ENCODE measurements at regions not wholly inside any gene's neighbourhood (a gene's known extent, or its start where the extent isn't known, plus 50 kb on each side); places are given as distances from the start of the nearest gene placed in this dataset.
"Not testable (repeated sequence)": the region's sequence is repeated elsewhere in the genome, so short reads cannot be mapped to it uniquely, and the experiment has no call there.

GRCh38 chr2:62398356-62398755 is 107.6 kb downstream of the TMEM17 start:
- no peak for DNase-seq
- no peak overlapping the region for H3K4me3 ChIP-seq
- ATAC-seq, result no peak
- H3K36me3 ChIP-seq, result no peaks in the 10 kb centered on the region
- no peaks in the 10 kb centered on the region for H3K27me3 ChIP-seq
- WGBS, 4 donors, result 24 to 35% (median 29%) methylated on average over 3 of the region's 3 CpGs
- TF ChIP-seq, protein P1, sequence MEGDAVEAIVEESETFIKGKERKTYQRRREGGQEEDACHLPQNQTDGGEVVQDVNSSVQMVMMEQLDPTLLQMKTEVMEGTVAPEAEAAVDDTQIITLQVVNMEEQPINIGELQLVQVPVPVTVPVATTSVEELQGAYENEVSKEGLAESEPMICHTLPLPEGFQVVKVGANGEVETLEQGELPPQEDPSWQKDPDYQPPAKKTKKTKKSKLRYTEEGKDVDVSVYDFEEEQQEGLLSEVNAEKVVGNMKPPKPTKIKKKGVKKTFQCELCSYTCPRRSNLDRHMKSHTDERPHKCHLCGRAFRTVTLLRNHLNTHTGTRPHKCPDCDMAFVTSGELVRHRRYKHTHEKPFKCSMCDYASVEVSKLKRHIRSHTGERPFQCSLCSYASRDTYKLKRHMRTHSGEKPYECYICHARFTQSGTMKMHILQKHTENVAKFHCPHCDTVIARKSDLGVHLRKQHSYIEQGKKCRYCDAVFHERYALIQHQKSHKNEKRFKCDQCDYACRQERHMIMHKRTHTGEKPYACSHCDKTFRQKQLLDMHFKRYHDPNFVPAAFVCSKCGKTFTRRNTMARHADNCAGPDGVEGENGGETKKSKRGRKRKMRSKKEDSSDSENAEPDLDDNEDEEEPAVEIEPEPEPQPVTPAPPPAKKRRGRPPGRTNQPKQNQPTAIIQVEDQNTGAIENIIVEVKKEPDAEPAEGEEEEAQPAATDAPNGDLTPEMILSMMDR (IDR thresholded peaks at IDR 0.05), result no peak
- TF ChIP-seq POLR2A (IDR thresholded peaks at IDR 0.05), result no peak
- H3K27ac ChIP-seq, result no peak overlapping the region
- intact Hi-C loops (cut with DNase I), result no loop called here
- peaks cover 0 to 5% (median 0%) of the 10 kb centered on the region in 12 donors for H3K4me1 ChIP-seq
- peaks cover 0 to 4% (median 0%) of the 10 kb centered on the region in 12 donors for H3K9me3 ChIP-seq

- no peak overlapping the region for H3K4me3 ChIP-seq
- peaks cover 0 to 5% (median 0%) of the 10 kb centered on the region in 12 donors for H3K4me1 ChIP-seq
- H3K27ac ChIP-seq, result no peak overlapping the region
- intact Hi-C loops (cut with DNase I), result no loop called here
- no peaks in the 10 kb centered on the region for H3K27me3 ChIP-seq
- 83 to 86% (median 85%) methylated on average over 2 of the region's 2 CpGs for WGBS, 4 donors
- H3K36me3 ChIP-seq, result no peaks in the 10 kb centered on the region
- DNase-seq, result no peak
- TF ChIP-seq, protein P1 (IDR thresholded peaks at IDR 0.05), result no peak
- TF ChIP-seq POLR2A (IDR thresholded peaks at IDR 0.05), result no peak
- no peak for ATAC-seq
- no peaks in the 10 kb centered on the region for H3K9me3 ChIP-seq
These were observed 109.1 kb downstream of the TMEM17 start for GRCh38 chr2:62396880-62397279.

DNA sequence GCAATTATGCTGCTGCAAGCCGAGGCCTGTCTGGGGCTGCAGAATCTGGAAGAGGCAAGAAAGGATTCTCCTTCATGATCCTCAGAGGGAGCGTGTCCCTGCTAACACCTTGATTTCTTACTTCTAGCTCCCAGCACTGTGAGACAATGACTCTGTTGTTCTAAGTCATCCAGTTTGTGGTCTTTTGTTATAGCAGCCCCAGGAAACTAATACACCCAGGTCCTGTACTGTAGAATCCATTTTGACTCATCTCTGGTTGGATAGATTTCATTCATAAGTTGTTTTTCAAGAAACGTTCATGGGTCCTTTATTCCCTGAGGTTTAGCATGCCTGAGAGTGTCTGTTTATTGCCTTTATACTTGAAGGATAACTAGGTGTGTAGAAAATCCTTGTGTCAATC is 112.7 kb downstream of the TMEM17 start:
- Histone ChIP-seq H3K27ac (no peak overlapping the region), H3K4me3 (no peak overlapping the region), H3K4me1 (peaks cover 0 to 1% (median 0%) of the 10 kb centered on the region in 12 donors), H3K9me3 (no peaks in the 10 kb centered on the region), H3K36me3 (no peaks in the 10 kb centered on the region), H3K27me3 (no peaks in the 10 kb centered on the region)
- TF ChIP-seq POLR2A (IDR thresholded peaks at IDR 0.05), result no peak
- TF ChIP-seq, protein P1 (IDR thresholded peaks at IDR 0.05), result no peak
- no peak for ATAC-seq
- 88 to 93% (median 89%) methylated on average over 3 of the region's 3 CpGs for WGBS, 4 donors
- DNase-seq, result no peak
- intact Hi-C loops (cut with DNase I), result no loop called here

GRCh38 chr2:62391696-62392095 is 114.3 kb downstream of the TMEM17 start:
- Histone ChIP-seq H3K27me3 (no peaks in the 10 kb centered on the region), H3K9me3 (no peaks in the 10 kb centered on the region), H3K36me3 (no peaks in the 10 kb centered on the region), H3K27ac (no peak overlapping the region), H3K4me3 (no peak overlapping the region), H3K4me1 (no peaks in the 10 kb centered on the region)
- 67 to 82% (median 70%) methylated on average over 1 of the region's 1 CpG for WGBS, 4 donors
- ATAC-seq (no peak), DNase-seq (no peak)
- TF ChIP-seq, protein P1 (IDR thresholded peaks at IDR 0.05), result no peak
- no peak for TF ChIP-seq POLR2A (IDR thresholded peaks at IDR 0.05)
- intact Hi-C loops (cut with DNase I), result no loop called here

GRCh38 chr2:62386378-62386777 is 119.6 kb downstream of the TMEM17 start:
- WGBS, 4 donors, result 89 to 100% (median 94%) methylated on average over 2 of the region's 2 CpGs

More at GRCh38 chr2:62386378-62386777, 119.6 kb downstream of the TMEM17 start:
- intact Hi-C loops (cut with DNase I); H3K9me3 ChIP-seq; H3K36me3 ChIP-seq; H3K27ac ChIP-seq; ATAC-seq; H3K27me3 ChIP-seq; H3K4me3 ChIP-seq; DNase-seq: not testable (repeated sequence)
- peaks cover 0 to 19% (median 12%) of the 10 kb centered on the region in 12 donors for H3K4me1 ChIP-seq
